NT2/D1 (cell line): ENCODE measurements at regions not wholly inside any gene's neighbourhood (a gene's known extent, or its start where the extent isn't known, plus 50 kb on each side); places are given as distances from the start of the nearest gene placed in this dataset.

ENCODE experiments used
- SUZ12 ChIP-seq: IDR thresholded peaks from 2 replicates; pipeline ENCODE4 v1.6.1; 2011; ENCODE audit not compliant: insufficient read length, insufficient read depth; ENCODE audit errors: extremely low read depth
- YY1 ChIP-seq: IDR thresholded peaks from 2 replicates; pipeline ENCODE4 v1.6.1; 2011; ENCODE audit not compliant: insufficient read length, insufficient read depth
- ZNF274 ChIP-seq: IDR thresholded peaks from 2 replicates; pipeline ENCODE4 v1.6.1; 2011; ENCODE audit warnings: mild to moderate bottlenecking, low read depth, low read length

- TF ChIP-seq ZNF274 (no peak), YY1 (no peak), SUZ12 (no peak)
Observed at GRCh38 chr16:59593194-59593661, 859.1 kb upstream of the GOT2 start.
